H9 (cell line): ENCODE measurements at regions not wholly inside any gene's neighbourhood (a gene's known extent, or its start where the extent isn't known, plus 50 kb on each side); places are given as distances from the start of the nearest gene placed in this dataset.

Experiments
- DNase-seq: peaks from one replicate; pipeline ENCODE4 v3.0.0-alpha.2; 2017
- H2AFZ ChIP-seq: one replicate; pipeline ENCODE4 v1.6.1; 2013; ENCODE audit warnings: mild to moderate bottlenecking, low read length, control low read depth, moderate library complexity
- H2AK5ac ChIP-seq: 2 replicates; pipeline ENCODE4 v1.6.1; 2013; ENCODE audit warnings: low read length, control low read depth, mixed read lengths; ENCODE audit not compliant: insufficient read length
- H2BK120ac ChIP-seq: one replicate; pipeline ENCODE4 v1.6.1; 2013; ENCODE audit warnings: low read depth, mild to moderate bottlenecking, low read length, control low read depth, inconsistent platforms; ENCODE audit not compliant: poor library complexity, severe bottlenecking
- H2BK12ac ChIP-seq: 2 replicates; pipeline ENCODE4 v1.6.1; 2013; ENCODE audit warnings: low read length, control low read depth, mixed read lengths, low read depth; ENCODE audit not compliant: insufficient read length
- H2BK15ac ChIP-seq: 2 replicates; pipeline ENCODE4 v1.6.1; 2013; ENCODE audit warnings: low read depth, low read length, control low read depth
- H2BK20ac ChIP-seq: one replicate; pipeline ENCODE4 v1.6.1; 2013; ENCODE audit warnings: low read depth, mild to moderate bottlenecking, low read length, control low read depth, inconsistent platforms; ENCODE audit not compliant: poor library complexity, severe bottlenecking
- H2BK5ac ChIP-seq: 2 replicates; pipeline ENCODE4 v1.6.1; 2013; ENCODE audit warnings: low read length, control low read depth, mixed read lengths; ENCODE audit not compliant: insufficient read length
- H3K14ac ChIP-seq: 2 replicates; pipeline ENCODE4 v1.6.1; 2013; ENCODE audit warnings: low read length, control low read depth; ENCODE audit not compliant: insufficient read depth
- H3K18ac ChIP-seq: 2 replicates; pipeline ENCODE4 v1.6.1; 2013; ENCODE audit warnings: low read depth, mild to moderate bottlenecking, mixed read lengths, low read length, control low read depth; ENCODE audit not compliant: insufficient read length
- H3K23ac ChIP-seq: 2 replicates; pipeline ENCODE4 v1.6.1; 2013; ENCODE audit warnings: low read length, control low read depth, mixed read lengths, low read depth; ENCODE audit not compliant: insufficient read length
- H3K23me2 ChIP-seq: 2 replicates; pipeline ENCODE4 v1.6.1; 2013; ENCODE audit warnings: low read depth, mild to moderate bottlenecking, mixed read lengths, low read length, control low read depth; ENCODE audit not compliant: insufficient read length, poor library complexity, severe bottlenecking
- H3K27ac ChIP-seq: 2 replicates; pipeline ENCODE4 v1.5.1; 2013; ENCODE audit warnings: low read length, control low read depth, mixed read lengths, low read depth; ENCODE audit not compliant: insufficient read length
- H3K27me3 ChIP-seq: 2 replicates; pipeline ENCODE4 v1.6.1; 2013; ENCODE audit warnings: low read length, control low read depth, inconsistent platforms; ENCODE audit not compliant: insufficient read depth
- H3K4ac ChIP-seq: 2 replicates; pipeline ENCODE4 v1.6.1; 2013; ENCODE audit warnings: low read depth, mild to moderate bottlenecking, control low read depth, inconsistent platforms, low read length, moderate library complexity
- H3K4me1 ChIP-seq: 2 replicates; pipeline ENCODE4 v1.6.1; 2013; ENCODE audit warnings: low read length, control low read depth, inconsistent platforms; ENCODE audit not compliant: insufficient read depth
- H3K4me2 ChIP-seq: 2 replicates; pipeline ENCODE4 v1.6.1; 2013; ENCODE audit warnings: low read length, control low read depth, mixed read lengths; ENCODE audit not compliant: insufficient read length, insufficient read depth
- H3K56ac ChIP-seq: 2 replicates; pipeline ENCODE4 v1.6.1; 2013; ENCODE audit warnings: low read depth, mild to moderate bottlenecking, mixed read lengths, low read length, control low read depth; ENCODE audit not compliant: insufficient read length
- H3K79me1 ChIP-seq: 2 replicates; pipeline ENCODE4 v1.6.1; 2013; ENCODE audit warnings: low read depth, mild to moderate bottlenecking, moderate library complexity, low read length, control low read depth, inconsistent platforms; ENCODE audit not compliant: insufficient read depth, poor library complexity, severe bottlenecking
- H3K79me2 ChIP-seq: 2 replicates; pipeline ENCODE4 v1.6.1; 2013; ENCODE audit warnings: low read length, control low read depth, inconsistent platforms; ENCODE audit not compliant: insufficient read depth
- H3K9ac ChIP-seq: 2 replicates; pipeline ENCODE4 v1.6.1; 2013; ENCODE audit warnings: low read length, control low read depth, mixed read lengths; ENCODE audit not compliant: insufficient read length; ENCODE audit errors: extremely low read depth
- H3K9me3 ChIP-seq: one replicate; pipeline ENCODE4 v1.6.1; 2013; ENCODE audit warnings: low read depth, low read length, inconsistent platforms; ENCODE audit not compliant: control insufficient read depth
- H3T11ph ChIP-seq: one replicate; pipeline ENCODE4 v1.6.1; 2013; ENCODE audit warnings: mild to moderate bottlenecking, low read length, control low read depth, inconsistent platforms
- H4K20me1 ChIP-seq: one replicate; pipeline ENCODE4 v1.6.1; 2013; ENCODE audit not compliant: control insufficient read depth, insufficient read length, insufficient read depth
- H4K5ac ChIP-seq: 2 replicates; pipeline ENCODE4 v1.6.1; 2013; ENCODE audit warnings: low read depth, mild to moderate bottlenecking, mixed read lengths, low read length, control low read depth; ENCODE audit not compliant: insufficient read length
- H4K8ac ChIP-seq: replicated peaks from 2 replicates; pipeline ENCODE4 v1.6.1; 2013; ENCODE audit warnings: low read length, control low read depth, mixed read lengths, low read depth; ENCODE audit not compliant: insufficient read length
- H4K91ac ChIP-seq: 2 replicates; pipeline ENCODE4 v1.6.1; 2013; ENCODE audit warnings: low read depth, mild to moderate bottlenecking, moderate library complexity, mixed read lengths, low read length, control low read depth; ENCODE audit not compliant: insufficient read length
- H3K27ac Mint-ChIP-seq, 3 experiments: 2 replicates in 2 of 3; 3 replicates in 1 of 3; pipeline ENCODE4 v1.8.0; 2020 to 2021; ENCODE audit warnings: mixed read lengths in 3 of 3, mild to moderate bottlenecking in 1 of 3, moderate library complexity in 1 of 3
- H3K27me3 Mint-ChIP-seq: 2 replicates; pipeline ENCODE4 v1.8.0; 2021; ENCODE audit warnings: low read depth, mild to moderate bottlenecking, moderate library complexity, mixed read lengths
- H3K36me3 Mint-ChIP-seq, 3 experiments: 2 replicates in 2 of 3; 3 replicates in 1 of 3; pipeline ENCODE4 v1.8.0; 2020 to 2021; ENCODE audit warnings: low read depth in 3 of 3, mixed read lengths in 3 of 3; ENCODE audit not compliant: insufficient read depth in 1 of 3
- H3K4me1 Mint-ChIP-seq, 2 experiments: 2 replicates each; pipeline ENCODE4 v1.8.0; 2020; ENCODE audit warnings: mixed read lengths in 2 of 2
- H3K4me3 Mint-ChIP-seq, 2 experiments: 2 replicates in 1 of 2; 3 replicates in 1 of 2; pipeline ENCODE4 v1.8.0; 2020 to 2021; ENCODE audit warnings: mild to moderate bottlenecking in 2 of 2, mixed read lengths in 2 of 2, moderate library complexity in 1 of 2
- H3K9me3 Mint-ChIP-seq, 2 experiments: 2 replicates in 1 of 2; 3 replicates in 1 of 2; pipeline ENCODE4 v1.8.0; 2020; ENCODE audit warnings: mild to moderate bottlenecking in 2 of 2, mixed read lengths in 2 of 2, moderate library complexity in 1 of 2
- WGBS: extraction: QIAGEN DNeasy Blood & Tissue Kit; methylation state at CpG from one replicate; pipeline ENCODE4 v1.1.7; 2013; ENCODE audit warnings: missing lambda C conversion rate, low lambda C conversion rate, mixed read lengths; ENCODE audit not compliant: insufficient read length; ENCODE audit errors: extremely low coverage; 5-methylcytosine and 5-hydroxymethylcytosine counted together
- TF ChIP-seq, protein P1 (sequence below): fragments of 200-600 bp; sonication (generic); conservative IDR thresholded peaks from 3 replicates; pipeline ENCODE4 v1.8.0; 2021; ENCODE audit warnings: antibody characterized with exemption, mild to moderate bottlenecking

DNA sequence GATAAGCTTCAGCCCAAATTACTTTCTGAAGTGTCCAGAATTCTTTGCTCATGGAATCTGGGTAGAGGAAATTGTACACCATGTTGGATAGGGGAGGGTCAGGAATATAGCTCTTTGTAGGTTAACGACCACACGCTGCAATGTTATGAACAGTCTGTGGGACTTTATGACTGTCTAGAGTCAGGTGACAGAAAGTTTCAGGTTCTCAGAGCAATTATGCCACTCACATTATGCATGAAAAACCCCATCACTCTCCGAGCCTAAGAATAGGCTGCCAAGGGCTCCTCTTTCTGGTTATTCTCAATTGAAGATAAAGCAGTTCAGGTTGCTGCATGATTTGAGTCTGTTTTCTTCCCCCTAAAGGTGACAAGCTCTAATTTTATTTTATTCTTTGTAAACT lies 430.9 kb downstream of the ATP23 start:
- Histone ChIP-seq H4K8ac (no peak overlapping the region), H2BK12ac (no peak overlapping the region), H3K27me3 (no peaks in the 10 kb centered on the region), H2AFZ (no peak overlapping the region), H3K27ac (no peak overlapping the region), H3K9ac (no peak overlapping the region), H3K4ac (no peak overlapping the region), H2BK120ac (no peak overlapping the region), H3K4me2 (no peak overlapping the region), H4K91ac (no peak overlapping the region), H3K14ac (no peak overlapping the region), H2BK20ac (no peak overlapping the region), H3T11ph (no peak overlapping the region), H2AK5ac (no peak overlapping the region), H3K4me1 (no peaks in the 10 kb centered on the region), H3K18ac (no peak overlapping the region), H4K5ac (no peak overlapping the region), H3K23ac (no peak overlapping the region), H2BK15ac (no peak overlapping the region), H3K79me2 (no peaks in the 10 kb centered on the region), H2BK5ac (no peak overlapping the region), H3K23me2 (no peaks in the 10 kb centered on the region), H4K20me1 (no peaks in the 10 kb centered on the region), H3K56ac (no peak overlapping the region), H3K9me3 (no peaks in the 10 kb centered on the region), H3K79me1 (no peaks in the 10 kb centered on the region)
- TF ChIP-seq, protein P1, sequence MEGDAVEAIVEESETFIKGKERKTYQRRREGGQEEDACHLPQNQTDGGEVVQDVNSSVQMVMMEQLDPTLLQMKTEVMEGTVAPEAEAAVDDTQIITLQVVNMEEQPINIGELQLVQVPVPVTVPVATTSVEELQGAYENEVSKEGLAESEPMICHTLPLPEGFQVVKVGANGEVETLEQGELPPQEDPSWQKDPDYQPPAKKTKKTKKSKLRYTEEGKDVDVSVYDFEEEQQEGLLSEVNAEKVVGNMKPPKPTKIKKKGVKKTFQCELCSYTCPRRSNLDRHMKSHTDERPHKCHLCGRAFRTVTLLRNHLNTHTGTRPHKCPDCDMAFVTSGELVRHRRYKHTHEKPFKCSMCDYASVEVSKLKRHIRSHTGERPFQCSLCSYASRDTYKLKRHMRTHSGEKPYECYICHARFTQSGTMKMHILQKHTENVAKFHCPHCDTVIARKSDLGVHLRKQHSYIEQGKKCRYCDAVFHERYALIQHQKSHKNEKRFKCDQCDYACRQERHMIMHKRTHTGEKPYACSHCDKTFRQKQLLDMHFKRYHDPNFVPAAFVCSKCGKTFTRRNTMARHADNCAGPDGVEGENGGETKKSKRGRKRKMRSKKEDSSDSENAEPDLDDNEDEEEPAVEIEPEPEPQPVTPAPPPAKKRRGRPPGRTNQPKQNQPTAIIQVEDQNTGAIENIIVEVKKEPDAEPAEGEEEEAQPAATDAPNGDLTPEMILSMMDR = no peak
- Mint-ChIP-seq H3K36me3 (no peaks in the 10 kb centered on the region), H3K9me3 (no peaks in the 10 kb centered on the region; a peak in 1 of 5 replicates), H3K4me1 (no peaks in the 10 kb centered on the region), H3K27me3 (no peaks in the 10 kb centered on the region), H3K4me3 (no peak overlapping the region), H3K27ac (no peak overlapping the region)
- DNase-seq = no peak
- WGBS = no CpG with 5 or more reads among the region's 3 CpGs
